ENCODE measurements at regions not wholly inside any gene's neighbourhood (a gene's known extent, or its start where the extent isn't known, plus 50 kb on each side); places are given as distances from the start of the nearest gene placed in this dataset.
A peak's percentile ranks its signal among the peaks of the same experiment; 100 is the strongest.

DNA sequence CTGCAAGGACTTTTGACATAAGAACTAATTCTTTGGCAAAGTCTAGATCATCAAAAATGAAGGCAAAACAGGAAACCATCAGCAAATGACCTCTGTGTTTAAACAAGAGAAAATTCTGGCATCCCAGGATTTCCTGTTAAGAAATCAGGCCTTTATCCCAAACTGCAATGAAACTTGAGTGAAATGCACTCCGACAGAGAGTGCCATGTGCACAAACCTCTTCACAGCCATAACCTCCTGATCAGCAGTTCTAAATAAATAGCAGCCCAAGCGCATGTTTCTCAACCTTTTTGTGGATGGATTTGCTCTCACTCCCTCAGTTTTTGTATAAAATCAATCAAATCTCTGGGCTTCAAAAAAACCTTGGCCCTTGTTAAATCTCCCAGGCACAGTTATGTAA lies 107.7 kb upstream of the EEPD1 start:
- no peak overlapping the region for H3K4me2 ChIP-seq
- H3K9me2 ChIP-seq: no peaks in the 10 kb centered on the region
- no peaks in the 10 kb centered on the region for H3K36me3 ChIP-seq (replicated peaks in 1 of 2; ENCODE audit: control insufficient read depth in 1 of 2, insufficient read depth in 2 of 2, low read length in 1 of 2)
- TF ChIP-seq RXRA (IDR thresholded peaks at IDR 0.05; ENCODE audit: borderline replicate concordance, low read depth) (no peak), SIN3A (IDR thresholded peaks at IDR 0.05; ENCODE audit: borderline replicate concordance, low read depth, low read length) (no peak), MEF2A (IDR thresholded peaks at IDR 0.05; ENCODE audit: borderline replicate concordance, low read depth) (no peak), SMC3 (IDR thresholded peaks at IDR 0.05; ENCODE audit: low read depth, low read length) (no peak)
- POLR2A ChIA-PET: no interaction called here
- no peak overlapping the region for H3K27ac ChIP-seq (ENCODE audit: low read depth in 2 of 2, low read length in 1 of 2)
- peaks cover 11% of the 10 kb centered on the region for H3F3A ChIP-seq (replicated peaks; ENCODE audit: insufficient read depth)
- CTCF ChIA-PET: interaction anchor here (1.4 to 4.3 kb wide), 4 partner anchors 17 to 60 kb away, joined by 3 to 22 read pairs (median 4); no protein-coding TSS in a partner anchor
- DNase-seq: no peak
- H3K4me1 ChIP-seq (ENCODE audit: control insufficient read depth in 1 of 2, insufficient read depth in 2 of 2, low read depth in 1 of 2, low read length in 1 of 2): peaks cover 21 to 28% of the 10 kb centered on the region in 2 experiments
- no peaks in the 10 kb centered on the region for H3K9me3 ChIP-seq
- H3K27me3 ChIP-seq (ENCODE audit: insufficient read depth): no peaks in the 10 kb centered on the region
- WGBS (ENCODE audit: low lambda C conversion rate): 98% methylated on average over 2 of the region's 2 CpGs
- H3K4me3 ChIP-seq (ENCODE audit: low read depth in 2 of 2, low read length in 1 of 2): no peak overlapping the region
- H2AFZ ChIP-seq (ENCODE audit: low read depth): no peak overlapping the region
- no peaks in the 10 kb centered on the region for H4K20me1 ChIP-seq (ENCODE audit: insufficient read depth)
- H3K9ac ChIP-seq: no peak overlapping the region
- H3K79me2 ChIP-seq (ENCODE audit: insufficient read depth): no peaks in the 10 kb centered on the region

- H3K79me2 ChIP-seq (ENCODE audit: insufficient read depth): no peaks in the 10 kb centered on the region
- DNase-seq: no peak
- POLR2A ChIA-PET: no interaction called here
- no peaks in the 10 kb centered on the region for H3K9me3 ChIP-seq
- H3K4me2 ChIP-seq: no peak overlapping the region
- H3K27me3 ChIP-seq (ENCODE audit: insufficient read depth): no peaks in the 10 kb centered on the region
- WGBS (ENCODE audit: low lambda C conversion rate): 94% methylated on average over 3 of the region's 3 CpGs
- H3K36me3 ChIP-seq (replicated peaks in 1 of 2; ENCODE audit: control insufficient read depth in 1 of 2, insufficient read depth in 2 of 2, low read length in 1 of 2): no peaks in the 10 kb centered on the region
- peaks cover 21 to 23% of the 10 kb centered on the region in 2 experiments for H3K4me1 ChIP-seq (ENCODE audit: control insufficient read depth in 1 of 2, insufficient read depth in 2 of 2, low read depth in 1 of 2, low read length in 1 of 2)
- H2AFZ ChIP-seq (ENCODE audit: low read depth): no peak overlapping the region
- no peak overlapping the region for H3K9ac ChIP-seq
- no peak overlapping the region for H3K4me3 ChIP-seq (ENCODE audit: low read depth in 2 of 2, low read length in 1 of 2)
- peaks cover 11% of the 10 kb centered on the region for H3F3A ChIP-seq (replicated peaks; ENCODE audit: insufficient read depth)
- CTCF ChIA-PET: interaction anchor here (1.0 to 4.3 kb wide), 3 partner anchors 8 to 61 kb away, joined by 3 to 22 read pairs (median 4); no protein-coding TSS in a partner anchor
- no peaks in the 10 kb centered on the region for H3K9me2 ChIP-seq
- H4K20me1 ChIP-seq (ENCODE audit: insufficient read depth): no peaks in the 10 kb centered on the region
- no peak overlapping the region for H3K27ac ChIP-seq (ENCODE audit: low read depth in 2 of 2, low read length in 1 of 2)
- TF ChIP-seq, protein P1, sequence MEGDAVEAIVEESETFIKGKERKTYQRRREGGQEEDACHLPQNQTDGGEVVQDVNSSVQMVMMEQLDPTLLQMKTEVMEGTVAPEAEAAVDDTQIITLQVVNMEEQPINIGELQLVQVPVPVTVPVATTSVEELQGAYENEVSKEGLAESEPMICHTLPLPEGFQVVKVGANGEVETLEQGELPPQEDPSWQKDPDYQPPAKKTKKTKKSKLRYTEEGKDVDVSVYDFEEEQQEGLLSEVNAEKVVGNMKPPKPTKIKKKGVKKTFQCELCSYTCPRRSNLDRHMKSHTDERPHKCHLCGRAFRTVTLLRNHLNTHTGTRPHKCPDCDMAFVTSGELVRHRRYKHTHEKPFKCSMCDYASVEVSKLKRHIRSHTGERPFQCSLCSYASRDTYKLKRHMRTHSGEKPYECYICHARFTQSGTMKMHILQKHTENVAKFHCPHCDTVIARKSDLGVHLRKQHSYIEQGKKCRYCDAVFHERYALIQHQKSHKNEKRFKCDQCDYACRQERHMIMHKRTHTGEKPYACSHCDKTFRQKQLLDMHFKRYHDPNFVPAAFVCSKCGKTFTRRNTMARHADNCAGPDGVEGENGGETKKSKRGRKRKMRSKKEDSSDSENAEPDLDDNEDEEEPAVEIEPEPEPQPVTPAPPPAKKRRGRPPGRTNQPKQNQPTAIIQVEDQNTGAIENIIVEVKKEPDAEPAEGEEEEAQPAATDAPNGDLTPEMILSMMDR (IDR thresholded peaks at IDR 0.05): no peak
- TF ChIP-seq NRF1 (IDR thresholded peaks at IDR 0.05; ENCODE audit: low read depth, low read length) (no peak), MXI1 (IDR thresholded peaks at IDR 0.05; ENCODE audit: low read depth, low read length) (no peak)
These were observed 107.2 kb upstream of the EEPD1 start for GRCh38 chr7:36045830-36046341.

- no peaks in the 10 kb centered on the region for H3K9me2 ChIP-seq
- no peak for DNase-seq
- CTCF ChIA-PET: interaction anchor here (0.6 to 4.3 kb wide), 14 partner anchors 9 to 262 kb away, joined by 3 to 22 read pairs (median 3); no protein-coding TSS in a partner anchor
- H3K27me3 ChIP-seq (ENCODE audit: insufficient read depth): no peaks in the 10 kb centered on the region
- H3K36me3 ChIP-seq (replicated peaks in 1 of 2; ENCODE audit: control insufficient read depth in 1 of 2, insufficient read depth in 2 of 2, low read length in 1 of 2): no peaks in the 10 kb centered on the region
- H3F3A ChIP-seq (replicated peaks; ENCODE audit: insufficient read depth): peaks cover 11% of the 10 kb centered on the region
- WGBS (ENCODE audit: low lambda C conversion rate): 78% methylated on average over 2 of the region's 2 CpGs
- no peaks in the 10 kb centered on the region for H3K9me3 ChIP-seq
- POLR2A ChIA-PET: no interaction called here
- H3K4me3 ChIP-seq (ENCODE audit: low read depth in 2 of 2, low read length in 1 of 2): no peak overlapping the region
- no peak overlapping the region for H2AFZ ChIP-seq (ENCODE audit: low read depth)
- H3K27ac ChIP-seq (ENCODE audit: low read depth in 2 of 2, low read length in 1 of 2): peak overlapping the region in 1 of 2 experiments; percentile 71; a peak in 1 of 4 replicates
- TF ChIP-seq USF1 (IDR thresholded peaks at IDR 0.05; ENCODE audit: borderline replicate concordance, low read depth) (no peak), RAD21 (IDR thresholded peaks at IDR 0.05; ENCODE audit: low read length) (peak; percentile 22), POLR2AphosphoS5 (IDR thresholded peaks at IDR 0.05; ENCODE audit: low read depth, low read length) (no peak), GATA2 (CRISPR knock-in tag; IDR thresholded peaks at IDR 0.05) (no peak)
- TF ChIP-seq, protein P1 (IDR thresholded peaks at IDR 0.05): peak; percentile 53
- H4K20me1 ChIP-seq (ENCODE audit: insufficient read depth): no peaks in the 10 kb centered on the region
- H3K4me2 ChIP-seq: peak overlapping the region; percentile 39; the same call in 1 of the 2 replicates
- no peaks in the 10 kb centered on the region for H3K79me2 ChIP-seq (ENCODE audit: insufficient read depth)
- peaks cover 21% of the 10 kb centered on the region in 2 experiments for H3K4me1 ChIP-seq (ENCODE audit: control insufficient read depth in 1 of 2, insufficient read depth in 2 of 2, low read depth in 1 of 2, low read length in 1 of 2)
- H3K9ac ChIP-seq: no peak overlapping the region
These were observed 105.9 kb upstream of the EEPD1 start for GRCh38 chr7:36047091-36047658.

All from SK-N-SH (cell line).